ENCODE measurements at regions not wholly inside any gene's neighbourhood (a gene's known extent, or its start where the extent isn't known, plus 50 kb on each side); places are given as distances from the start of the nearest gene placed in this dataset.
"Not testable (repeated sequence)": the region's sequence is repeated elsewhere in the genome, so short reads cannot be mapped to it uniquely, and the experiment has no call there.

DNA sequence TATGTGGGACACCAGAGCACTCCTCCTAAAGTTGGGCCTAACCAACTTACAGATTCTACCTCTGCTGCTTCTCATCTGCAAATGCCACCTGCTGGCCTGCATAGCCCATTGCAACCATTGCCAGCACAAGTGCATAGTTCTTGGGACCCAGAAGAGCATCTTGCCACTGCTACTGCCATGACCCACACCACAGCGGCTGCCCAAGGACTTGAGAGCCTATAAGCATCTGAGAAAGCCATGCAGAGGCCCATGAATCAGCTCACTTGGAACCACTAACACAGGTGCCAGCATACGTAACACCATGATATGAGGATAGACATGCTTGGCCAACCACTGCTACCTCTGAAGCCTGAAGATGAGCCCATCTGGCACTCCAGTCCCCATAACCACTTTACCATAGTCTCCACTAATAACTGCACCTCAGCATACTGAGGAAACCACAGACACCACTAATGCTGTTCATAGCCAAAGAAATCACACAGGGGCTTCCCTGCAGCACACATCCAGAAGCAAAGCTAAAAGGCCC lies 258.1 kb upstream of the AGTR2 start:
- DNase-seq: no peak

GRCh38 chrX:115913575-115913974 lies 257.0 kb upstream of the AGTR2 start:
- DNase-seq: no peak

DNA sequence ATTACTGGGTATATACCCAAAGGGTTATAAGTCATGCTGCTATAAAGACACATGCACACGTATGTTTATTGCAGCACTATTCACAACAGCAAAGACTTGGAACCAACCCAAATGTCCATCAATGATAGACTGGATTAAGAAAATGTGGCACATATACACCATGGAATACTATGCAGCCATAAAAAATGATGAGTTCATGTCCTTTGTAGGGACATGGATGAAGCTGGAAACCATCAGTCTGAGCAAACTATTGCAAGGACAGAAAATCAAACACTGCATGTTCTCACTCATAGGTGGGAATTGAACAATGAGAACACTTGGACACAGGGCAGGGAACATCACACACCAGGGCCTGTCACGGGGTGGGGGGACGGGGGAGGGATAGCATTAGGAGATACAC lies 254.9 kb upstream of the AGTR2 start:
- not testable (repeated sequence) for DNase-seq

DNA sequence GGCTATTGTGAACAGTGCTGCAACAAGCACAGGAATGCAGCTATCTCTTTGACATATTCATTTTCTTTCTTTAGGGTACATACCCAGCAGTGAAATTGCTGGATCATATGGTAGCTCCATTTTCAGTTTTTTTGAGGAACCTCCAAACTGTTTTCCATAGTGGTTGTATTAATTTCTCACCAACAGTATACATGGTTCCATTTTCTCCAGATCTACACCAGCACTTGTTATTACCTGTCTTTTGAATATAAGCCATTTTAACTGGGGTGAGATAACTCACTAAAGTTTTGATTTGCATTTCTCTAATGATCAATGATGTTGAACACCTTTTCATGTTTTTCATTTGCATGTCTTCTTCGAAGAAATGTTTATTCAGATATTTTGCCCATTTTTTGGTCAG lies 241.1 kb upstream of the AGTR2 start:
- no peak for DNase-seq

- no peak for DNase-seq
Observed at GRCh38 chrX:115936008-115936407, 234.5 kb upstream of the AGTR2 start.

- DNase-seq: no peak
Observed at GRCh38 chrX:115939070-115939469, 231.5 kb upstream of the AGTR2 start.

- DNase-seq: no peak
Observed at GRCh38 chrX:115939636-115940160, 230.8 kb upstream of the AGTR2 start.

- DNase-seq: no peak
Observed at GRCh38 chrX:115940348-115940747, 230.2 kb upstream of the AGTR2 start.

DNA sequence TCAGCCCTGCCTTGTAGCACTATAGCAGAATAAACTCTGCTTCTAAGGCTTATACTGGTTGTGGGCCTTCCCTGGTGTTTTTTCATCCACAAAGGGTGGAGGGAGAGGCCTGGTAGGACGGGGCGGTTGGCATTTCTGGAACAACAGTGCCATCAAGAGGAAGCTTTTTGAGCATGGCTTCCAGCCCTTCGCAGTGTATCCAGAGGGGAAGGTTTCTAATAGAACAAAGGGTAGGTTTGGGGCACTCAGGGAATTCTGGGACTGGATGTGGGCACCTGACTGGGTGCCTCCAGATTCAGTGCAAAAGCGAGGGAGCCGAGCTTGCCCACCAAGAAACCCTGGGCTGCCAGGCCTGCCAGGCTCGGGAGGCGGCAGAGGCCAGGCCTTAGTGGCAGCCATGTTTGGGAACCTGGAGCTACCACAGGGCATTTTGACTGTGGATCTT lies 229.6 kb upstream of the AGTR2 start:
- DNase-seq: peak in 1 of 4 experiments; percentile 41

- DNase-seq: no peak
Observed at GRCh38 chrX:115941388-115941787, 229.2 kb upstream of the AGTR2 start.

DNA sequence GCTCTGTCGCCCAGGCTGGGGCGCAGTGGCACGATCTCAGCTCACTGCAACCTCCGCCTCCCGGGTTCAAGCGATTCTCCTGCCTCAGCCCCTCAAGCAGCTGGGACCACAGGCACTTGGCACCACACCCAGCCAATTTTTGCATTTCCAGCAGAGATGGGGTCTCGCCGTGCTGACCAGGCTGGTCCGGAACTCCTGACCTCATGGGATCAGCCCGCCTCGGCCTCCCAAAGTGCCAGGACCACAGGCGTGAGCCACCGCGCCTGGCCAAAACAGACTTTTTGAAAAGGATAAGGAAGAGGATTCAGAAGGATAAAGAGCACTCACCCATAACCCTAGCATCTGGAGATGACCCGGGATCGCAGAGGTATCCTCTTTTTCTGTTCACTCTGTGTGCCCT lies 224.5 kb upstream of the AGTR2 start:
- DNase-seq: no peak

GRCh38 chrX:115948018-115948923 lies 222.3 kb upstream of the AGTR2 start:
- DNase-seq: no peak

DNA sequence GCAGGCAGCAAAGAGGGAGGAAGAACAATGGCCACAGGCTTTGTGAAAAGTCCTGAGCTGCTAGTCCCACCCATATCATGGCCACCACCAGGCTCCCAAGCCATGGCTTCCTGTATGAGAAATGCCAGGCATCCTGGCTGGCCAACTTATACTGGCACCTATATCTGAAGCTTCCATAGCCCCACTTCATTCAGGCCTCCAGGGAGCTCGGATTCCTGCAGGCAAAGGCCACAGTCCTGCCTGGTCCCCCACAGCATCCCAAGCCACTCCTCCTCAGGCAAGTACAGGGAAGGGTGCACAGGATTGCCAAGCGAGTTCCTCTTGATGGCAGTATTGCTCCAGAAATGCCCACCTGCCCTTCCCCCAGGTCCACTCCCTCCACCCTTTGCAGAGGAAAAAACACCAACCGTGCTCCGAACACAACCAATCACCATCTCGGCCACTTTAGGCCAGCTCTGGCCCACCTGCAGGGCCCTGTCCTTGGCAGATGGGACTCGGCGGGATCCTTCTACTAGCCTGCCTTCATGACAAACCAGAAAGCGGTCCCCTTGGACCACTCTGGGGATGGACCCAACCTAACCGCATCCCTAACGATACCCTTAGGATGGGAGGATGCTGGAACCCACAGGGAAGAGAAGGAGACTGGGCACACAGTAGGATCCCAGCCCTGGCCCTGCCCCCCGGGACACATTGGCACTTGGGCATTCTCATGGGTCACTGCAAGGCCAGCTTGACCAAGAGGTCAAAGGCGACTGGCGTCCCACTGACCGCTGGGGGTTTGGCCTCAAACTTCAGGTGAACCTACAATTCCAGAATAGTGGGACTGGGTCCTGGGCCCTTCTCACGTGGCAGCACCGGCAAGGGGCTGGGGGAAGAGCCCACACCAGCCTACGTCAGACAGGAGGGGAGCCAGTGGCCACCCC lies 220.4 kb upstream of the AGTR2 start:
- DNase-seq: peak in 1 of 4 experiments; percentile 2

DNA sequence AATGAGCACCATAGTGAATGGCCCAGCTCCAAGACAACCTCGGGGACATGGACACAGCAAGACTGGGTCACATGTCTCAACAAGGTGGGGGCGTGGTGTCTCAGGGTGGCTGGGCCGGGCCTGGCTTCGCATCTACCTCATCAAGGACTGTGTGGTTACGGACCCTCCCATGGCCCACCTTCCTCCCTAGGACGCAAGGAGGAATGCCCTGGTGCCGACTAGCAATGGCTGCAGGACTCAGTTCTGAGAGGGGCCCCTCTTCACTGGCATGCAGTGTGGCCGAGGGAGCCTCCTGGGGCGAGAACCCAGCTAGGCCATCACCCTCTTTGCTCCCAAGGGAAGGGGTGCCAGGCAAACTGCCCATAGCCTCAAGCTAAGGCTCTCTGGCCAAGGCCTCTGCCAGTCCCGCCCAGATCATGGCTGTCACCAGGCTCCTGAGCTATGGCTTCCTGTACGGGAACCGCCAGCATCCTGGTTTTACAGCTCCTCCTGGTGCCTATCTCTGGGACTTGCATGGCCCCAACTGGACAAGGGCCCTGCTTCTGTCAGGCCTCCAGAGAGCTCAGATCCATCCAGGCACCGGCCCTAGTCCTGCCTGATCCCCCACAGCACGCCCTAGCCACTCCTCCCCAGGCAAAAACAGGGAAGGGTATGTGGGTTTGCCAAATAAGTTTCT lies 218.0 kb upstream of the AGTR2 start:
- DNase-seq: no peak

GRCh38 chrX:115957862-115958490 lies 212.6 kb upstream of the AGTR2 start:
- DNase-seq: no peak

DNA sequence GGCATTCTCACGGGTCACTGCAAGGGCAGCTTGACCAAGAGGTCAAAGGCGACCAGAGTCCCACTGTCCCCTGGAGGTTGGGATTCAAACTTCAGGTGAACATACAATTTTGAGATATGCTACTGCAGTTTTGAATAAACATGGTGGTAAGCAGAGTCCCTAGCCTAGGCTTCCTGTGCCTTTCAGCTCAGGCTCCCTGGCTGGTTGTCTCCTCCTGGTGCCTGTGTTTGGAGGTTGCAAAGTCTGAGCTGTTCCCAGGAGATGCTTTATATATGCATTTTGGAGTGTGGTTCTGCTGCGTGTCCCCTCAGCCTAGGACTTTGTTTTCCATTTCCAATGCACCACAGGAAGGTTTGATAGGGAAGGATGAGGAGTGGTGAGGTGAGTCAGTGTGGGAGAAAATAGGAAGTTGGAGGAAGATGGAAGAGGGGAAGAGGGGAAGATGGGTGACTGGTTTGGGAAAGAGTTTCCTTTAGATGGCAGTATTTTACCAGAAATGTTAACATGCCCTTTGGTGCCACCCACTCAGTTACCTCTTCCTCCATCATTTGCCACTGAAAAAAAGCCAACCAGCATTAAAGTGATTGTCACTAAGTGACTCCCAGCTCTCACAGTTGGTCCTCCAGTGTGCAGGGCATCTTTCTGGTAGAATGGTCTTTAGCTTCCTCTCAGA lies 211.7 kb upstream of the AGTR2 start:
- no peak for DNase-seq

DNA sequence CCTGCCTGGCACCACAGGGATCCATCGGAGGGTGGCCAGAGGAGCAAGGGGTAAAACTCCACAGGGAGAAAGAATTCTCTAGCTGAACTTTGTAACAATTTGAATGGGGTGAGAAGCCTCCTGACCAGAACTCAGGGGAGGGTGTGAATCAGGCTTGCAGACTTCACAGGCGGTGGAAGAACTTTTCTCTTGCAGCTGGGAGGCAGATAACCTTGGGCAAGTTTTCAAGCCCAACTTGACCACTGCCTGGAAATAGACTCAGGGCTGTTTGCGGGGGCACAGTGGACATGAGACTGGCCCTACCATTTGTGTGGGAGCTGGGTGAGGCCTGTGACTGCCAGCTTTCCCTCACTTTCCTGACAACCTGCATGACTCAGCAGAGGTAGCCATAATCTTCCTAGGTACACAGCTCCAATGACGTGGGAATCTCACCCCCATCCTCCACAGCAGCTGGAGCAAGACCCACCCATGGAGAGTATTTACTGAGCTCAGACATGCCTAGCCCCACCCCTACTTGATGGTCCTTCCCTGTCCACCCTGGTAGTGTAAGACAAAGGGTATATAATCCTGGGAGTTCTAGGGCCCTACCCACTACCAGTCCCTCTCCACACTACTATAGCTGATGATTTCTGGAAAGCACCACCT lies 210.0 kb upstream of the AGTR2 start:
- no peak for DNase-seq

DNA sequence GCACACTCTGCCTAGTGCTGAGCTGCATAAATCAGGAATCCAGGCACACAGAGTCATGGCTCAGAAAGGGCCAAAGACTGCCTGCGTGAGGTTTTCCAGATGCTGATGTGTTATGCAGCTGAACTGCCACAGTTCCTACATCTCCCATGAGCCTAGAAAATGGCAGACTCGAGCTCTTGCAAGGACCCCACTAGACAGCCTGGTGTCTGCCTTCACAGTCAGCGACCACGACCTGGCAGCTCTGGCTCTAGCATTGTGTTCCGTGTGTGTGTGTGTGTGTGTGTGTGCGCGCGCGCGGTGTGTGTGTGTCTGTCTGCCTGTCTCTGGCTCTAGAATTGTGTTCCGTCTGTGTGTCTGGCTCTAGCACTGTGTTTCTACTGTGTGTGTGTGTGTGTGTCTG lies 203.6 kb upstream of the AGTR2 start:
- no peak for DNase-seq

GRCh38 chrX:115968436-115969252 lies 201.9 kb upstream of the AGTR2 start:
- DNase-seq: no peak

GRCh38 chrX:115970718-115971117 lies 199.8 kb upstream of the AGTR2 start:
- DNase-seq: no peak

All from activated naive CD4-positive, alpha-beta T cell (primary cell).